GM23338 (cell line): ENCODE measurements at regions not wholly inside any gene's neighbourhood (a gene's known extent, or its start where the extent isn't known, plus 50 kb on each side); places are given as distances from the start of the nearest gene placed in this dataset.

Experiments
- ATAC-seq: fragments of 200-7000 bp; cut with Tn5 transposase; 3 replicates; pipeline ENCODE4 v1.9.1; 2020
- DNase-seq: peaks from one replicate; pipeline ENCODE4 v3.0.0-alpha.2; 2015; ENCODE audit warnings: low spot score
- H2AFZ ChIP-seq: fragments of 200-600 bp; sonication (generic); 2 replicates; pipeline ENCODE4 v1.8.0; 2016; ENCODE audit warnings: antibody characterized with exemption, mild to moderate bottlenecking, moderate library complexity
- H3F3A ChIP-seq: fragments of 200-600 bp; sonication (generic); replicated peaks from 2 replicates; pipeline ENCODE4 v1.8.0; 2017; ENCODE audit warnings: antibody characterized with exemption, mixed run types, low read depth
- H3K27ac ChIP-seq: fragments of 200-600 bp; sonication (generic); 2 replicates; pipeline ENCODE4 v1.6.1; 2016; ENCODE audit warnings: low read depth
- H3K27me3 ChIP-seq: fragments of 200-600 bp; sonication (generic); 2 replicates; pipeline ENCODE4 v1.8.0; 2016; ENCODE audit warnings: mild to moderate bottlenecking, mixed run types, moderate library complexity; ENCODE audit not compliant: insufficient read depth
- H3K36me3 ChIP-seq: fragments of 200-600 bp; sonication (generic); 2 replicates; pipeline ENCODE4 v1.8.0; 2016; ENCODE audit warnings: mild to moderate bottlenecking; ENCODE audit not compliant: insufficient read depth
- H3K4me1 ChIP-seq: fragments of 200-600 bp; sonication (generic); 2 replicates; pipeline ENCODE4 v1.8.0; 2016; ENCODE audit warnings: mild to moderate bottlenecking, moderate library complexity; ENCODE audit not compliant: insufficient read depth
- H3K4me2 ChIP-seq: fragments of 200-600 bp; sonication (generic); 2 replicates; pipeline ENCODE4 v1.7.1; 2017; ENCODE audit warnings: mixed run types
- H3K4me3 ChIP-seq: fragments of 200-600 bp; sonication (generic); 2 replicates; pipeline ENCODE4 v1.6.1; 2016; ENCODE audit warnings: mixed run types
- H3K79me2 ChIP-seq: fragments of 200-600 bp; sonication (generic); replicated peaks from 2 replicates; pipeline ENCODE4 v1.8.0; 2017; ENCODE audit warnings: mild to moderate bottlenecking; ENCODE audit not compliant: insufficient read depth
- H3K9me2 ChIP-seq: fragments of 200-600 bp; sonication (generic); 2 replicates; pipeline ENCODE4 v1.8.0; 2017; ENCODE audit not compliant: insufficient read depth
- H4K20me1 ChIP-seq: fragments of 200-600 bp; sonication (generic); replicated peaks from 2 replicates; pipeline ENCODE4 v1.8.0; 2017; ENCODE audit warnings: mild to moderate bottlenecking; ENCODE audit not compliant: insufficient read depth
- H3K27ac Mint-ChIP-seq: 2 replicates; pipeline ENCODE4 v1.8.0; 2020; ENCODE audit warnings: inconsistent platforms, mild to moderate bottlenecking, moderate library complexity, mixed read lengths
- H3K27me3 Mint-ChIP-seq: 3 replicates; pipeline ENCODE4 v1.8.0; 2022; ENCODE audit warnings: low read depth, mild to moderate bottlenecking, moderate library complexity, mixed read lengths, inconsistent platforms; ENCODE audit not compliant: insufficient read depth, poor library complexity
- H3K36me3 Mint-ChIP-seq: 3 replicates; pipeline ENCODE4 v1.8.0; 2021; ENCODE audit warnings: low read depth, mild to moderate bottlenecking, inconsistent platforms, moderate library complexity, mixed read lengths
- H3K4me1 Mint-ChIP-seq: 3 replicates; pipeline ENCODE4 v1.8.0; 2020; ENCODE audit warnings: mild to moderate bottlenecking, inconsistent platforms, mixed read lengths
- H3K4me3 Mint-ChIP-seq: 3 replicates; pipeline ENCODE4 v1.8.0; 2021; ENCODE audit warnings: moderate library complexity, mild to moderate bottlenecking, inconsistent platforms, mixed read lengths
- H3K9me3 Mint-ChIP-seq: 3 replicates; pipeline ENCODE4 v1.8.0; 2020; ENCODE audit warnings: moderate library complexity, mild to moderate bottlenecking, inconsistent platforms, mixed read lengths
- CREB1 ChIP-seq: fragments of 250-450 bp; sonication (Bioruptor Pico); IDR thresholded peaks from 2 replicates; pipeline ENCODE4 v1.5.0; 2020; ENCODE audit warnings: low read depth, mild to moderate bottlenecking, moderate library complexity
- CTCF ChIP-seq, 2 experiments: fragments of 200-600 bp in 1 of 2; sonication (generic) in 1 of 2; conservative IDR thresholded peaks; 2 replicates each; pipeline versions ENCODE4 v1.5.1 to v1.6.1; 2016 to 2017; ENCODE audit warnings: antibody characterized with exemption in 2 of 2, low read depth in 2 of 2, mild to moderate bottlenecking in 2 of 2, moderate library complexity in 1 of 2
- ETS1 ChIP-seq: IDR thresholded peaks from 2 replicates; pipeline ENCODE4 v1.6.1; 2016; ENCODE audit warnings: antibody characterized with exemption
- EZH2phosphoT487 ChIP-seq: fragments of 200-600 bp; sonication (generic); IDR thresholded peaks from one replicate; pipeline ENCODE4 v1.8.1; 2018; ENCODE audit warnings: antibody characterized with exemption; ENCODE audit not compliant: unreplicated experiment
- JUNB ChIP-seq: IDR thresholded peaks from one replicate; pipeline ENCODE4 v1.6.1; 2016; ENCODE audit warnings: antibody characterized with exemption; ENCODE audit not compliant: unreplicated experiment
- REST ChIP-seq: IDR thresholded peaks from one replicate; pipeline ENCODE4 v1.6.1; 2018; ENCODE audit warnings: antibody characterized with exemption; ENCODE audit not compliant: unreplicated experiment
- STAT1 ChIP-seq: IDR thresholded peaks from one replicate; pipeline ENCODE4 v1.6.1; 2016; ENCODE audit warnings: antibody characterized with exemption; ENCODE audit not compliant: unreplicated experiment
- ZNF114 ChIP-seq: fragments of 250-450 bp; sonication (Bioruptor Pico); IDR thresholded peaks from 2 replicates; pipeline ENCODE4 v1.5.0; 2020; ENCODE audit warnings: mild to moderate bottlenecking, moderate library complexity
- ZNF331 ChIP-seq: fragments of 250-450 bp; sonication (Bioruptor Pico); IDR thresholded peaks from 2 replicates; pipeline ENCODE4 v1.5.0; 2020; ENCODE audit warnings: low read depth, mild to moderate bottlenecking, moderate library complexity
- ZNF462 ChIP-seq: fragments of 250-450 bp; sonication (Bioruptor Pico); IDR thresholded peaks from 2 replicates; pipeline ENCODE4 v1.5.0; 2020; ENCODE audit warnings: mild to moderate bottlenecking, moderate library complexity

- TF ChIP-seq ETS1 = no peak
- TF ChIP-seq CREB1 (CRISPR knock-in tag) = no peak
- no peak for TF ChIP-seq ZNF331 (CRISPR knock-in tag)
- TF ChIP-seq ZNF114 (CRISPR knock-in tag) = no peak
- TF ChIP-seq STAT1 = no peak
- TF ChIP-seq CTCF (conservative IDR thresholded peaks at IDR 0.05; ENCODE audit: low read depth in 2 of 2) = no peak
- TF ChIP-seq EZH2phosphoT487 = no peak
Measured at GRCh38 chr21:22892028-22892427, 1893.8 kb downstream of the NCAM2 start (continued).

- H4K20me1 ChIP-seq = no peaks in the 10 kb centered on the region
- no peaks in the 10 kb centered on the region for H3K27me3 Mint-ChIP-seq
- H3K27me3 ChIP-seq = no peaks in the 10 kb centered on the region
- H3K27ac ChIP-seq = no peak overlapping the region
- H3K4me1 ChIP-seq = no peaks in the 10 kb centered on the region
- H2AFZ ChIP-seq = no peak overlapping the region
- 0 out of 3 replicates have a peak, but pooled peaks cover 5% of the 10 kb centered on the region for H3K9me3 Mint-ChIP-seq
- no peaks in the 10 kb centered on the region for H3K79me2 ChIP-seq
- no peak for ATAC-seq
- no peak overlapping the region for H3K4me3 ChIP-seq
- H3K36me3 ChIP-seq = no peaks in the 10 kb centered on the region
- no peak overlapping the region for H3K27ac Mint-ChIP-seq
- H3K9me2 ChIP-seq = 0 out of 2 replicates have a peak, but pooled peaks cover 2% of the 10 kb centered on the region
- peaks cover 7% of the 10 kb centered on the region; the same call in 1 of the 3 replicates for H3K4me1 Mint-ChIP-seq
- no peaks in the 10 kb centered on the region for H3F3A ChIP-seq
- no peaks in the 10 kb centered on the region for H3K36me3 Mint-ChIP-seq
- no peak for DNase-seq
- H3K4me3 Mint-ChIP-seq = no peak overlapping the region
- H3K4me2 ChIP-seq = no peak overlapping the region
- TF ChIP-seq REST (no peak), ZNF462 (CRISPR knock-in tag) (no peak), ETS1 (no peak), JUNB (no peak), ZNF114 (CRISPR knock-in tag) (no peak)
Measured at GRCh38 chr21:22892740-22893139, 1894.5 kb downstream of the NCAM2 start.
